HUES6 (cell line): ENCODE measurements at regions not wholly inside any gene's neighbourhood (a gene's known extent, or its start where the extent isn't known, plus 50 kb on each side); places are given as distances from the start of the nearest gene placed in this dataset.

ENCODE experiments used
- H3K27ac ChIP-seq: 2 replicates; pipeline ENCODE4 v1.7.0; 2013; ENCODE audit warnings: low read depth, mild to moderate bottlenecking, low read length, inconsistent platforms
- H3K27me3 ChIP-seq: 2 replicates; pipeline ENCODE4 v1.6.1; 2013; ENCODE audit warnings: low read length; ENCODE audit not compliant: control insufficient read depth, insufficient read depth
- H3K36me3 ChIP-seq: 2 replicates; pipeline ENCODE4 v1.6.1; 2013; ENCODE audit warnings: low read length; ENCODE audit not compliant: control insufficient read depth, insufficient read depth
- H3K4me1 ChIP-seq: 2 replicates; pipeline ENCODE4 v1.6.1; 2013; ENCODE audit warnings: low read length; ENCODE audit not compliant: control insufficient read depth, insufficient read depth
- H3K4me3 ChIP-seq: 2 replicates; pipeline ENCODE4 v1.5.1; 2013; ENCODE audit warnings: low read depth, low read length
- H3K9ac ChIP-seq: one replicate; pipeline ENCODE4 v1.6.1; 2013; ENCODE audit warnings: mild to moderate bottlenecking, low read length
- H3K9me3 ChIP-seq: 2 replicates; pipeline ENCODE4 v1.6.1; 2013; ENCODE audit warnings: low read depth, low read length; ENCODE audit not compliant: control insufficient read depth, insufficient read depth

DNA sequence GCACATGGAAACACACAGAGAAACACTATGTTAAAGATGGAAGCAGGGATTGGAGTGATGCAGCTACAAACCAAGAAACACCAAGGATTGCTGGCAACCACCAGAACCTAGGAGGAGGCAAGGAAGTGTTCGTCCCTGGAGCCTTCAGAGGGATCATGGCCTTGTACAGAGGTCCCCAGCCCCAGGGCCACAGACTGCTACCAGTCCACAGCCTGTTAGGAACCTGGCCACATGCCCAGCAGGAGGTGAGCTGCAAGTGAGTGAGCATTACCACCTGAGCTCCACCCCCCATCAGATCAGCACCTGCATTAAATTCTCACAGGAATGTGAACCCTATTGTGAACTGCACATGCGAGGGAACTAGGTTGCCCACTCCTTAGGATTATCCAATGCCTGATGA lies 505.7 kb upstream of the MDFIC2 start:
- H3K27ac ChIP-seq = no peak overlapping the region
- no peaks in the 10 kb centered on the region for H3K36me3 ChIP-seq
- H3K4me1 ChIP-seq = no peaks in the 10 kb centered on the region
- H3K9me3 ChIP-seq = peaks cover 14% of the 10 kb centered on the region; the same call in 1 of the 2 replicates
- no peak overlapping the region for H3K4me3 ChIP-seq
- no peak overlapping the region for H3K9ac ChIP-seq
- H3K27me3 ChIP-seq = no peaks in the 10 kb centered on the region

- H3K9ac ChIP-seq = no peak overlapping the region
- H3K4me3 ChIP-seq = no peak overlapping the region
- peaks cover 14% of the 10 kb centered on the region; the same call in 1 of the 2 replicates for H3K9me3 ChIP-seq
Observed at GRCh38 chr3:70816346-70816745, 503.9 kb upstream of the MDFIC2 start.

DNA sequence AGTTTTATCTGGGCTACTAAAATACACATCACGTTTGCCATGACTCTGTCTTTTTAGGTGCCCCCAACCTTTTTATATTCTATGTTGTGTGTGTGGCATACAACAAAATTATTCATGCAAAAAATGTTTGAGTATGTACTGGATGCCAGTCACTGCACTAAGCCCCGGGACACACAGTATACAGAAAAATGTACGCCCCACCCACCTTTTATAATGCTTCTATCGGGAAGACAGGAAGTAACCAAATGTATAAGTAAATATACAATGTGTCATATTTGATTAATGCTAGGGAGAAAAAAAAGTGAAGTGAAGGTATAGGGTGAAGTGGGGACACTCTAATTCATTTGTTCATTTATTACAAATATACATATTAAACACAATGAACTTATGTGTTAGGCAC lies 503.4 kb upstream of the MDFIC2 start:
- H3K27ac ChIP-seq = no peak overlapping the region
- H3K27me3 ChIP-seq = no peaks in the 10 kb centered on the region

More at GRCh38 chr3:70816346-70816745, 503.9 kb upstream of the MDFIC2 start:
- Histone ChIP-seq H3K4me1 (no peaks in the 10 kb centered on the region), H3K36me3 (no peaks in the 10 kb centered on the region), H3K27ac (no peak overlapping the region), H3K27me3 (no peaks in the 10 kb centered on the region)

GRCh38 chr3:70813311-70813710 lies 500.9 kb upstream of the MDFIC2 start:
- Histone ChIP-seq H3K36me3 (no peaks in the 10 kb centered on the region), H3K27me3 (no peaks in the 10 kb centered on the region), H3K9ac (no peak overlapping the region), H3K9me3 (peaks cover 12% of the 10 kb centered on the region; the same call in 1 of the 2 replicates), H3K4me1 (no peaks in the 10 kb centered on the region), H3K27ac (no peak overlapping the region), H3K4me3 (no peak overlapping the region)

More for the DNA sequence above, 503.4 kb upstream of the MDFIC2 start:
- Histone ChIP-seq H3K36me3 (no peaks in the 10 kb centered on the region), H3K4me3 (no peak overlapping the region), H3K9me3 (peaks cover 14% of the 10 kb centered on the region; the same call in 1 of the 2 replicates), H3K9ac (no peak overlapping the region), H3K4me1 (no peaks in the 10 kb centered on the region)

DNA sequence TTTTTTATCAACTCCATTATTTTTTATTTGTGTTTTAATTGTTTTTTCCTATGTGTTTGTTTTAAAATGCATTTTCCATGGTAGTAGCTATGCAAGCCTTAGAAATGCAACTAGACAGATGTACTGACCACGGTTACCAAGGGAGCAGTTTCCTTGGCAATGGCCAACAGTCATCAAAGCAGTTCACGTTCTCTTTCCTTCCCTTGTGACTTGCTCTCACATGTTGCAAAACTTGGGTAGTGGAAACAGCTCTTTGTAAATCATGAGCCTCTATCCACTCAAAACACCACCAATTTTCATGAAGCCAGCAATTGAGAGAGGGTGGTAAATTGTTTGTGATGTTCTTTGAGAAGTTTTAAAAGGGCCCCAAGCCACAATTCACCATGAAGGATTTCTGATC lies 499.4 kb upstream of the MDFIC2 start:
- no peaks in the 10 kb centered on the region for H3K4me1 ChIP-seq
- H3K27me3 ChIP-seq = no peaks in the 10 kb centered on the region
- H3K4me3 ChIP-seq = no peak overlapping the region
- peaks cover 5% of the 10 kb centered on the region; the same call in 1 of the 2 replicates for H3K9me3 ChIP-seq
- H3K27ac ChIP-seq = no peak overlapping the region
- no peak overlapping the region for H3K9ac ChIP-seq
- H3K36me3 ChIP-seq = no peaks in the 10 kb centered on the region

DNA sequence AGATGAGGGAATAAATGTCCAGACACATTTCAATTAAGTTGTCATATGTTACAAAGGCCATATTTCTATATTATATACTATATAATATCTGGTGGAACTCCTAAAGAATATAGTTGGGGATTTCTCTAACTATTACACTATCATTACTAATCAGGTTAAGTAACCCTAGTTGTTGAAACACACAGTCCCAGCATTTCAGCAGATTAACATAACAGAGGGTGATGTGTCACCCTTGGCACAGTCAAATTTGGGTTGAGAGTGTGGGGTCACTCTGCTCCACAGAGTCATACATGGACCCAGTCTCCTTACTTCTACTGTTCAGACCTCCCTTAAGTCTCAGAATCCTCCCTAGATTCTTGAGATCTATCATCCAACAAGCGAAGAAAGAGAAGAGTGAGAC lies 496.4 kb upstream of the MDFIC2 start:
- H3K27ac ChIP-seq = no peak overlapping the region
- no peaks in the 10 kb centered on the region for H3K9me3 ChIP-seq
- no peak overlapping the region for H3K9ac ChIP-seq
- no peaks in the 10 kb centered on the region for H3K4me1 ChIP-seq
- H3K27me3 ChIP-seq = no peaks in the 10 kb centered on the region
- H3K4me3 ChIP-seq = no peak overlapping the region
- H3K36me3 ChIP-seq = no peaks in the 10 kb centered on the region

GRCh38 chr3:70806556-70806955 lies 494.1 kb upstream of the MDFIC2 start:
- no peaks in the 10 kb centered on the region for H3K4me1 ChIP-seq
- no peak overlapping the region for H3K9ac ChIP-seq
- no peaks in the 10 kb centered on the region for H3K36me3 ChIP-seq
- no peak overlapping the region for H3K27ac ChIP-seq
- H3K4me3 ChIP-seq = no peak overlapping the region
- H3K9me3 ChIP-seq = no peaks in the 10 kb centered on the region
- no peaks in the 10 kb centered on the region for H3K27me3 ChIP-seq

DNA sequence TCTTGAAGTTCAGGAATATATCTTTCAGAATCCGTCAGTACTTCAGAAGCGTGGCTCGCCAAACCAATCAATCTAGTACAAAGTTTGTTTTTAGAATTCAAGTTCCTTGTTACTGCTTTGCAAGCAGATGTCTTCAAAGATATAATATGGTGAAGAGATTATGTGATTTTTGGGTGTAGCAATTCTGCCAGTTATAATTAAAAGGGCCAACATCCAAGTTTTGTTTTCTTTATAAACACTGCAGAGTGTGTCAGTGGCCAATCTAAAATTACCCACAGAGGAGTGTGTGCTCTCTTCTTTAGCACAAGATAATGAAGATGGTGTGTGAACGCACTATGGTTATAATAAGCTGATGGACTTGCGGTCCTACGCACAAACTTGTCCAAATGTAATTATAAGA lies 493.6 kb upstream of the MDFIC2 start:
- no peak overlapping the region for H3K27ac ChIP-seq
- H3K4me1 ChIP-seq = no peaks in the 10 kb centered on the region
- no peaks in the 10 kb centered on the region for H3K27me3 ChIP-seq
- no peaks in the 10 kb centered on the region for H3K9me3 ChIP-seq
- no peak overlapping the region for H3K4me3 ChIP-seq
- H3K9ac ChIP-seq = no peak overlapping the region
- H3K36me3 ChIP-seq = no peaks in the 10 kb centered on the region

DNA sequence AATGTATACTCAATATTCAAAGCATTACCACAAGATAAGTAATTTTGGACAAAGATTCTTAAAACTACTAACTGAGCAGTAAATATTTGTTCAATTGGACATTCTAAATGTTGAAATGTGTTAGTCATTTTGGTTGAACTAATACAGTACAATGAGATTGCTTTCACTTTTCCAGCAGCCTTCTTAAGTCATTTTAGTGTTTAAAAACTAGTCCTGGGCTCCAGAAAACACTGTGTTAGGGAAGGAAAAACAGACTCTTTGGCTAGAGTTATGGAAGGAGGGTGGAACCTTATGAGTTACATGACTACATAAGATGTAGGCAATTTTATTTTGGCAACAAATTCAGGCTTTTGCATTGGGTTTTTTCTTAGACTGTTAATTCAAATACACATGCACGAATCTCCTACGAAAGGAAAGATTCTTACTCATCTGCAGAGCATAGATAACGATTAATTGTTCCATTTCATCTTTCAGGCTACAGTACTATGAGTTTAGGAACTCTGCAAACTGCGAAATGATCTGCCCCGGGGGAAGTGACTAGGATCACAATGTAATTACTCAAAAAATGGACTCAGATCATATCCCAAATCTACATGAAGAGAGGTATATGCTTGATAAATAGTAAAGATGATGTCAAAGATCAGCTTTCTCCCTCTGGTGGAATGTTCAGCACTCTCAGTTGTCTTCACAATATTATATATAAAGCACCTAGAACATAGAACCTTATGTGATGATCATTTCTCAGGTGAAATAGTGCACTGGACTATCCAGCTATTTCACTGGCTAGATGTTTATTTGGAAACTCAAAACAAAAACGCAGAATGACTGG lies 492.8 kb upstream of the MDFIC2 start:
- Histone ChIP-seq H3K9ac (no peak overlapping the region), H3K9me3 (no peaks in the 10 kb centered on the region), H3K36me3 (no peaks in the 10 kb centered on the region), H3K27ac (no peak overlapping the region), H3K4me3 (no peak overlapping the region), H3K27me3 (no peaks in the 10 kb centered on the region), H3K4me1 (no peaks in the 10 kb centered on the region)

DNA sequence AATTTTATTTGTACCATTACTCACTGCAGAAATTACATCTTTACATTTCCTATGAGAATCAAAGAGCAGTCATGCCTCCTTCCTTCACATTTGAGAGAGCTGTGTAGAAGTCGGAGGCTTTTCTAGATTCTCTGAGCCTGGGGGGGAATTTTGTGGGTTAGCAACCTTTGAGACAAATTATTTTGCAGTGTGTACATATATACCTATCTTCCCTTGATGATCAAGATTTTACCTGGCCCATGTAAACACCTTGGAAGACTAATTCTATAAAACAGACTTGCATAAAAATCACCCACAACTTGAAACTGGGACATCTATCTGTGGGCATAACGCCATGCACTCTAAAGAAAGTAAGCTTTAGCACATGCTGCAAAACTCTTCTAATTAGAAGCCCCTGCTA lies 491.5 kb upstream of the MDFIC2 start:
- no peaks in the 10 kb centered on the region for H3K9me3 ChIP-seq
- no peaks in the 10 kb centered on the region for H3K36me3 ChIP-seq
- no peaks in the 10 kb centered on the region for H3K4me1 ChIP-seq
- no peak overlapping the region for H3K9ac ChIP-seq
- H3K27me3 ChIP-seq = no peaks in the 10 kb centered on the region
- no peak overlapping the region for H3K27ac ChIP-seq
- H3K4me3 ChIP-seq = no peak overlapping the region

- Histone ChIP-seq H3K4me3 (no peak overlapping the region), H3K4me1 (no peaks in the 10 kb centered on the region), H3K9me3 (no peaks in the 10 kb centered on the region), H3K27ac (no peak overlapping the region), H3K9ac (no peak overlapping the region), H3K27me3 (no peaks in the 10 kb centered on the region), H3K36me3 (no peaks in the 10 kb centered on the region)
Observed at GRCh38 chr3:70803319-70803718, 490.9 kb upstream of the MDFIC2 start.
